AG04449 (cell line): ENCODE measurements at regions not wholly inside any gene's neighbourhood (a gene's known extent, or its start where the extent isn't known, plus 50 kb on each side); places are given as distances from the start of the nearest gene placed in this dataset.

Source experiments
- CTCF ChIA-PET: fragments of 350-600 bp; formaldehyde crosslinking; extraction: SDS; loops from one replicate; lab custom pipeline; 2021; ENCODE audit warnings: antibody characterized with exemption; lab: Yijun Ruan, JAX
- POLR2A ChIA-PET: fragments of 400-600, 350-600 bp; formaldehyde crosslinking; extraction: SDS; loops from one replicate; lab custom pipeline; 2020; ENCODE audit warnings: antibody characterized with exemption, inconsistent platforms; lab: Yijun Ruan, JAX
- DNase-seq: peaks from one replicate; pipeline ENCODE4 v3.0.0-alpha.2; 2010; ENCODE audit warnings: low read depth, low spot score
- H3K4me3 ChIP-seq: 2 replicates; pipeline ENCODE4 v1.5.1; 2011; ENCODE audit warnings: low read depth, mild to moderate bottlenecking, control low read depth, low read length
- CTCF ChIP-seq: IDR thresholded peaks from one replicate; pipeline ENCODE4 v1.5.1; 2011; ENCODE audit warnings: mild to moderate bottlenecking, moderate library complexity, low read length, control low read depth, inconsistent platforms; ENCODE audit not compliant: insufficient read depth; ENCODE audit errors: missing control alignments

- CTCF ChIA-PET, result interaction anchor here (1.0 to 2.5 kb wide), 2 partner anchors 8 to 12 kb away, joined by 3 to 7 read pairs; no protein-coding TSS in a partner anchor
- no peak for TF ChIP-seq CTCF
- POLR2A ChIA-PET, result no interaction called here
- no peak overlapping the region for H3K4me3 ChIP-seq
- no peak for DNase-seq
These were observed 63.3 kb upstream of the PRDM1 start for GRCh38 chr6:106022801-106023200.

GRCh38 chr6:106017454-106017853 is 68.7 kb upstream of the PRDM1 start:
- POLR2A ChIA-PET, result no interaction called here
- TF ChIP-seq CTCF, result no peak

GRCh38 chr6:106014955-106015354 is 71.2 kb upstream of the PRDM1 start:
- no peak for DNase-seq
- CTCF ChIA-PET, result interaction anchor here (0.8 kb wide), 1 partner anchor 22 kb away, joined by 3 read pairs; no protein-coding TSS in a partner anchor
- no peak overlapping the region for H3K4me3 ChIP-seq
- TF ChIP-seq CTCF, result no peak
- POLR2A ChIA-PET, result no interaction called here

More at GRCh38 chr6:106017454-106017853, 68.7 kb upstream of the PRDM1 start:
- H3K4me3 ChIP-seq, result no peak overlapping the region
- CTCF ChIA-PET, result interaction anchor here (0.7 kb wide), 1 partner anchor 18 kb away, joined by 3 read pairs; no protein-coding TSS in a partner anchor
- no peak for DNase-seq

GRCh38 chr6:106011476-106011875 is 74.7 kb upstream of the PRDM1 start:
- H3K4me3 ChIP-seq, result no peak overlapping the region
- no peak for TF ChIP-seq CTCF
- POLR2A ChIA-PET, result no interaction called here
- no peak for DNase-seq
- CTCF ChIA-PET, result interaction anchor here (2.0 kb wide), 1 partner anchor 11 kb away, joined by 7 read pairs; no protein-coding TSS in a partner anchor

- POLR2A ChIA-PET, result no interaction called here
- CTCF ChIA-PET, result no interaction called here
- DNase-seq, result no peak
- H3K4me3 ChIP-seq, result no peak overlapping the region
- no peak for TF ChIP-seq CTCF
These were observed 80.2 kb upstream of the PRDM1 start for GRCh38 chr6:106005954-106006353.

- ChIA-PET POLR2A (no interaction called here), CTCF (no interaction called here)
- no peak for TF ChIP-seq CTCF
- no peak for DNase-seq
- H3K4me3 ChIP-seq, result no peak overlapping the region
These were observed 81.1 kb upstream of the PRDM1 start for GRCh38 chr6:106005013-106005412.
